Activated T-cell treated with anti-CD3 and anti-CD28 coated beads, Interleukin-2, amount 50 U/mL, for 4 hours (primary cell): ENCODE measurements at regions not wholly inside any gene's neighbourhood (a gene's known extent, or its start where the extent isn't known, plus 50 kb on each side); places are given as distances from the start of the nearest gene placed in this dataset.
"Not testable (repeated sequence)": the region's sequence is repeated elsewhere in the genome, so short reads cannot be mapped to it uniquely, and the experiment has no call there.

Experiments
- ATAC-seq, 2 donors: fragments of 200-7000 bp; cut with Tn5 transposase; one replicate each; pipeline ENCODE4 v1.10.0; 2021
- DNase-seq: peaks from one replicate; pipeline ENCODE4 v3.0.0-alpha.2; 2020
- H3K27me3 Mint-ChIP-seq: one replicate; pipeline ENCODE4 v1.8.0; 2021; ENCODE audit warnings: low read depth, mixed read lengths
- H3K36me3 Mint-ChIP-seq: one replicate; pipeline ENCODE4 v1.8.0; 2022; ENCODE audit warnings: mixed read lengths; ENCODE audit not compliant: insufficient read depth
- H3K4me1 Mint-ChIP-seq: one replicate; pipeline ENCODE4 v1.8.0; 2021; ENCODE audit warnings: low read depth, mixed read lengths
- H3K4me3 Mint-ChIP-seq: one replicate; pipeline ENCODE4 v1.8.0; 2021; ENCODE audit warnings: mild to moderate bottlenecking, moderate library complexity, mixed read lengths
- H3K9me3 Mint-ChIP-seq: one replicate; pipeline ENCODE4 v1.8.0; 2021; ENCODE audit warnings: mixed read lengths

- Mint-ChIP-seq H3K9me3 (peaks cover 4% of the 10 kb centered on the region), H3K4me1 (no peaks in the 10 kb centered on the region), H3K27me3 (no peaks in the 10 kb centered on the region), H3K4me3 (no peak overlapping the region), H3K36me3 (no peaks in the 10 kb centered on the region)
- no peak for DNase-seq
- ATAC-seq, result no peak
Measured at GRCh38 chr18:68417826-68418225, 297.1 kb downstream of the TMX3 start.

- no peak overlapping the region for H3K4me3 Mint-ChIP-seq
Measured at GRCh38 chr18:68417166-68417799, 297.6 kb downstream of the TMX3 start.

GRCh38 chr18:68414407-68414806 lies 300.5 kb downstream of the TMX3 start:
- Mint-ChIP-seq H3K36me3 (no peaks in the 10 kb centered on the region), H3K4me1 (no peaks in the 10 kb centered on the region), H3K27me3 (no peaks in the 10 kb centered on the region), H3K9me3 (no peaks in the 10 kb centered on the region), H3K4me3 (no peak overlapping the region)
- no peak for DNase-seq
- no peak for ATAC-seq

More at GRCh38 chr18:68417166-68417799, 297.6 kb downstream of the TMX3 start:
- Mint-ChIP-seq H3K36me3 (no peaks in the 10 kb centered on the region), H3K9me3 (peaks cover 4% of the 10 kb centered on the region), H3K4me1 (no peaks in the 10 kb centered on the region), H3K27me3 (no peaks in the 10 kb centered on the region)
- DNase-seq (no peak), ATAC-seq (no peak)

- Mint-ChIP-seq H3K9me3 (no peaks in the 10 kb centered on the region), H3K4me1 (no peaks in the 10 kb centered on the region), H3K36me3 (no peaks in the 10 kb centered on the region), H3K4me3 (no peak overlapping the region), H3K27me3 (no peaks in the 10 kb centered on the region)
- DNase-seq (no peak), ATAC-seq (no peak)
Measured at GRCh38 chr18:68409576-68409975, 305.3 kb downstream of the TMX3 start.

- Mint-ChIP-seq H3K9me3 (no peaks in the 10 kb centered on the region), H3K27me3 (no peaks in the 10 kb centered on the region), H3K36me3 (no peaks in the 10 kb centered on the region), H3K4me3 (no peak overlapping the region), H3K4me1 (no peaks in the 10 kb centered on the region)
- DNase-seq (no peak), ATAC-seq (no peak)
Measured at GRCh38 chr18:68406761-68407160, 308.1 kb downstream of the TMX3 start.

- Mint-ChIP-seq H3K4me3 (no peak overlapping the region), H3K36me3 (no peaks in the 10 kb centered on the region), H3K27me3 (no peaks in the 10 kb centered on the region), H3K4me1 (no peaks in the 10 kb centered on the region), H3K9me3 (no peaks in the 10 kb centered on the region)
- DNase-seq, result no peak
- ATAC-seq, result no peak
Measured at GRCh38 chr18:68402784-68403183, 312.1 kb downstream of the TMX3 start.

- Mint-ChIP-seq H3K4me1 (no peaks in the 10 kb centered on the region), H3K9me3 (no peaks in the 10 kb centered on the region), H3K4me3 (no peak overlapping the region), H3K27me3 (no peaks in the 10 kb centered on the region), H3K36me3 (no peaks in the 10 kb centered on the region)
- ATAC-seq (no peak), DNase-seq (no peak)
Measured at GRCh38 chr18:68400889-68401288, 314.0 kb downstream of the TMX3 start.

- ATAC-seq, result no peak
- Mint-ChIP-seq H3K9me3 (no peaks in the 10 kb centered on the region), H3K27me3 (no peaks in the 10 kb centered on the region), H3K4me3 (no peak overlapping the region), H3K36me3 (no peaks in the 10 kb centered on the region), H3K4me1 (no peaks in the 10 kb centered on the region)
- no peak for DNase-seq
Measured at GRCh38 chr18:68399721-68400120, 315.2 kb downstream of the TMX3 start.

GRCh38 chr18:68397241-68398035 lies 317.5 kb downstream of the TMX3 start:
- H3K9me3 Mint-ChIP-seq, result no peaks in the 10 kb centered on the region

GRCh38 chr18:68394705-68395104 lies 320.2 kb downstream of the TMX3 start:
- Mint-ChIP-seq H3K4me3 (no peak overlapping the region), H3K4me1 (no peaks in the 10 kb centered on the region), H3K36me3 (no peaks in the 10 kb centered on the region), H3K9me3 (no peaks in the 10 kb centered on the region), H3K27me3 (no peaks in the 10 kb centered on the region)
- ATAC-seq, result no peak
- DNase-seq, result no peak

More at GRCh38 chr18:68397241-68398035, 317.5 kb downstream of the TMX3 start:
- ATAC-seq (no peak), DNase-seq (no peak)
- Mint-ChIP-seq H3K36me3 (no peaks in the 10 kb centered on the region), H3K27me3 (no peaks in the 10 kb centered on the region), H3K4me3 (no peak overlapping the region), H3K4me1 (no peaks in the 10 kb centered on the region)

GRCh38 chr18:68391801-68392200 lies 323.1 kb downstream of the TMX3 start:
- H3K27me3 Mint-ChIP-seq, result no peaks in the 10 kb centered on the region
- no peaks in the 10 kb centered on the region for H3K36me3 Mint-ChIP-seq
- no peak for DNase-seq
- no peak overlapping the region for H3K4me3 Mint-ChIP-seq
- H3K9me3 Mint-ChIP-seq, result no peaks in the 10 kb centered on the region
- ATAC-seq, result no peak
- no peaks in the 10 kb centered on the region for H3K4me1 Mint-ChIP-seq

GRCh38 chr18:68387246-68387645 lies 327.7 kb downstream of the TMX3 start:
- Mint-ChIP-seq H3K4me3 (no peak overlapping the region), H3K9me3 (no peaks in the 10 kb centered on the region), H3K27me3 (no peaks in the 10 kb centered on the region), H3K36me3 (no peaks in the 10 kb centered on the region), H3K4me1 (no peaks in the 10 kb centered on the region)
- ATAC-seq (no peak), DNase-seq (no peak)

GRCh38 chr18:68383979-68384378 lies 330.9 kb downstream of the TMX3 start:
- not testable (repeated sequence) for H3K4me3 Mint-ChIP-seq, H3K9me3 Mint-ChIP-seq, H3K4me1 Mint-ChIP-seq, H3K36me3 Mint-ChIP-seq, ATAC-seq, DNase-seq, H3K27me3 Mint-ChIP-seq

GRCh38 chr18:68376926-68377325 lies 338.0 kb downstream of the TMX3 start:
- ATAC-seq (no peak), DNase-seq (no peak)
- Mint-ChIP-seq H3K27me3 (no peaks in the 10 kb centered on the region), H3K9me3 (no peaks in the 10 kb centered on the region), H3K36me3 (no peaks in the 10 kb centered on the region), H3K4me1 (no peaks in the 10 kb centered on the region), H3K4me3 (no peak overlapping the region)

- H3K4me3 Mint-ChIP-seq, result no peak overlapping the region
- DNase-seq (no peak), ATAC-seq (no peak)
- H3K27me3 Mint-ChIP-seq, result no peaks in the 10 kb centered on the region
- H3K9me3 Mint-ChIP-seq, result peaks cover 10% of the 10 kb centered on the region
- no peaks in the 10 kb centered on the region for H3K4me1 Mint-ChIP-seq
- H3K36me3 Mint-ChIP-seq, result no peaks in the 10 kb centered on the region
Measured at GRCh38 chr18:68362907-68363306, 352.0 kb downstream of the TMX3 start.
